ENCODE measurements at regions not wholly inside any gene's neighbourhood (a gene's known extent, or its start where the extent isn't known, plus 50 kb on each side); places are given as distances from the start of the nearest gene placed in this dataset.

DNA sequence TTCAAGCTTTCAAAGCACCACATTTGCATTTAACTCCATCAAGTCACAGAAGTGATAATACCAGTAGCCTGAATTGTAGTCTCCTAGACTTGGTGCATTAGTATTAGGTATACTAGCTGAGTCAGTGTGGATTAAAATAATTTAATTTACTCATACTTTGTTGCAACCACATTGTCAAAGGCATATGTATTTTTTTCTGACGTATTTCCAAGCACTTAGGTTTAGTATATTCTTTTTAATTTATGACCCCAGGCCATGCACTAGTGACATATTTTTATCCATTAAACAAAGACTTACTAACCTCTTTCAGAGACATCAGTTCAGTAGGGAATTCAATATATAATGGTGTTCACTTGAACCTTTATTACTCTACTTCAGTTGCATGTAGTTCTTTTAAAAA lies 1894.5 kb downstream of the NCAM2 start:
- Histone ChIP-seq H3K4me1 (no peaks in the 10 kb centered on the region), H3K27ac (no peak overlapping the region), H3K4me3 (no peak overlapping the region), H3K27me3 (no peaks in the 10 kb centered on the region), H3K9me3 (no peaks in the 10 kb centered on the region), H3K36me3 (no peaks in the 10 kb centered on the region)
- intact Hi-C loops (cut with DNase I; ENCODE audit: low total_unique reads), result no loop called here
- no peak for DNase-seq
- TF ChIP-seq POLR2A (IDR thresholded peaks at IDR 0.05), result no peak
- TF ChIP-seq, protein P1, sequence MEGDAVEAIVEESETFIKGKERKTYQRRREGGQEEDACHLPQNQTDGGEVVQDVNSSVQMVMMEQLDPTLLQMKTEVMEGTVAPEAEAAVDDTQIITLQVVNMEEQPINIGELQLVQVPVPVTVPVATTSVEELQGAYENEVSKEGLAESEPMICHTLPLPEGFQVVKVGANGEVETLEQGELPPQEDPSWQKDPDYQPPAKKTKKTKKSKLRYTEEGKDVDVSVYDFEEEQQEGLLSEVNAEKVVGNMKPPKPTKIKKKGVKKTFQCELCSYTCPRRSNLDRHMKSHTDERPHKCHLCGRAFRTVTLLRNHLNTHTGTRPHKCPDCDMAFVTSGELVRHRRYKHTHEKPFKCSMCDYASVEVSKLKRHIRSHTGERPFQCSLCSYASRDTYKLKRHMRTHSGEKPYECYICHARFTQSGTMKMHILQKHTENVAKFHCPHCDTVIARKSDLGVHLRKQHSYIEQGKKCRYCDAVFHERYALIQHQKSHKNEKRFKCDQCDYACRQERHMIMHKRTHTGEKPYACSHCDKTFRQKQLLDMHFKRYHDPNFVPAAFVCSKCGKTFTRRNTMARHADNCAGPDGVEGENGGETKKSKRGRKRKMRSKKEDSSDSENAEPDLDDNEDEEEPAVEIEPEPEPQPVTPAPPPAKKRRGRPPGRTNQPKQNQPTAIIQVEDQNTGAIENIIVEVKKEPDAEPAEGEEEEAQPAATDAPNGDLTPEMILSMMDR (IDR thresholded peaks at IDR 0.05), result no peak

DNA sequence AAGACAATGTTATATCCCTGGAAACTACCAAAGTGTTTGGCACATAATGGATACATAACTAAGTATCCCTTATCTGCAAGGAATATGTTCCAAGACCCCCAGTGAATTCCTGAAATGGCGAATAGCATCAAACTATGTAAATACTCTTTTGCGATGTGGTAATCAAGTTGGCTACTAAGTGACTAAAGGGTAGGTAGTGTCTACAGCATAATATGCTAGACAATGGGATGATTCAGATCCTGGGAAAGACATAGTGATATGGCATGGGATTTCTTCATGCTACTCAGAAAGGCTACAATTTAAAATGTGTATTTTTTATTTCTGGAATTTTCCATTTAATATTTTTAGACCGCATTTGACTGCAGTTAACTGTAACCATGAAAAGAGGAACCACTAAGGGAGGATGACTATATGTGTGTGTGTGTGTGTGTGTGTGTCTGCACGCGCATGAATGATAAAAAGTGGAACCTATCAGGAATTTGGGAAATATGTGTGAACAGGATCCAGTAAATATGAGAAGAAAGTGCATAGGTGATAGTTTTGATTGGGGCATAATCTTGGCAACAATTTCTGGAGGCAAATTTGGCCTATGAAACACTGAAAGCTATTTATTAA lies 1899.9 kb downstream of the NCAM2 start:
- Histone ChIP-seq H3K27ac (no peak overlapping the region), H3K27me3 (no peaks in the 10 kb centered on the region), H3K9me3 (no peaks in the 10 kb centered on the region), H3K36me3 (no peaks in the 10 kb centered on the region), H3K4me1 (no peaks in the 10 kb centered on the region), H3K4me3 (no peak overlapping the region)
- no peak for DNase-seq
- no peak for TF ChIP-seq POLR2A (IDR thresholded peaks at IDR 0.05)
- TF ChIP-seq, protein P1 (IDR thresholded peaks at IDR 0.05), result no peak
- intact Hi-C loops (cut with DNase I; ENCODE audit: low total_unique reads), result no loop called here

DNA sequence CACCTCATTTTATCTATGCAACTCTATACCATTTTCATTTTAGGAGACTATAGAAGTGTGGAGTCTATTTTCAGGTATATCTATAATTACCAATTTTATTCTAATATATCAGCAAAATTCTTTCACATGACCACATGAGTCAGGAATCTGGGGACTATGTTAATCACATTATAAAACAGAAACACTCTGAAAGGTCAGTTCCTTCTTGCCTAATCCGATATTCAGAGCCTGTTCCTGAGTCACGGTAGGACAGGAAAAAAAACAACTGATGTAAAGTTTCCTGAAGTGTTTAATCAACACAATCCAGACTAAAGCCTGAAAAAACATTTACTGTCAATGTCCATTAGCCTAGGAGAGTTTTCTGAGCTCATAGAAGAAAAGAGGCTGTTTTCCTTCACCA lies 1902.3 kb downstream of the NCAM2 start:
- no peak for DNase-seq
- H3K27ac ChIP-seq, result no peak overlapping the region
- H3K27me3 ChIP-seq, result no peaks in the 10 kb centered on the region
- intact Hi-C loops (cut with DNase I; ENCODE audit: low total_unique reads), result no loop called here
- TF ChIP-seq, protein P1 (IDR thresholded peaks at IDR 0.05), result no peak
- TF ChIP-seq POLR2A (IDR thresholded peaks at IDR 0.05), result no peak
- H3K36me3 ChIP-seq, result no peaks in the 10 kb centered on the region
- no peaks in the 10 kb centered on the region for H3K4me1 ChIP-seq
- H3K9me3 ChIP-seq, result no peaks in the 10 kb centered on the region
- no peak overlapping the region for H3K4me3 ChIP-seq

DNA sequence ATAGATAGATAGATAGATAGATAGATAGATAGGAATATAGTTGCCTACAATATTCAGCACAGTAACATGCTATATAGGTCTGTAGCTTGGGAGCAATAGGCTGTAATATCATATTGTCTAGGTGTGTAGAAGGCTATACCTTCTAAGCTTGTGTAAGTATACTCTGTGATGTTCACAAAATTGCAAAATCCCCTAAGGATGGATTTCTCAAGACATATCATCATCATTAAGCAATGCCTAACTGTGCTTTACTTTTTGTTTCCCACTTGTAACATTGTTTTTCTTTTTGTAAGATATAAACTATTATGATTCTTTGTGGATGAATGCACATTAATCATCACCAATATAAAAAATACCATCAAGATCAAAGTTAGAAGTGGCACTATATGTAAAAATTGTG lies 1905.6 kb downstream of the NCAM2 start:
- Histone ChIP-seq H3K4me1 (no peaks in the 10 kb centered on the region), H3K27me3 (no peaks in the 10 kb centered on the region), H3K4me3 (no peak overlapping the region), H3K36me3 (no peaks in the 10 kb centered on the region), H3K9me3 (no peaks in the 10 kb centered on the region), H3K27ac (no peak overlapping the region)
- TF ChIP-seq POLR2A (IDR thresholded peaks at IDR 0.05), result no peak
- TF ChIP-seq, protein P1 (IDR thresholded peaks at IDR 0.05), result no peak
- intact Hi-C loops (cut with DNase I; ENCODE audit: low total_unique reads), result no loop called here
- no peak for DNase-seq

DNA sequence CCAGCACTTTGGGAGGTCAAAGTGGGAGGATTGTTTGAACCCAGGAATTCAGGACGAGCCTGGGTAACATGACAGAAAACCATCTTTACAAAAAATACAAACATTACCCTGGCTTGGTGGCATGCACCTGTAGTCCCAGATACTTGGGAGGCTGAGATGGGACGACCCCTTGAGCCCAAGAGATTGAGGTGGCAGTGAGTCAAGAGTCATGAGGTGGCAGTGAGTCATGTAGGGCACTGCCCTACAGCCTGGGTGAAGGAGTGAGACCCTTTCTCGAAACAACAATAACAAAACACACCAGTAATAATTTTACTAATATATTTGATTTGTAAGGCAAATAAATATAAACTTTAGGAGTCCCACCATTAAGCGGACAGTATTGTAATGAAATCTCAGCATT lies 1906.2 kb downstream of the NCAM2 start:
- intact Hi-C loops (cut with DNase I; ENCODE audit: low total_unique reads), result no loop called here
- Histone ChIP-seq H3K27me3 (no peaks in the 10 kb centered on the region), H3K4me3 (no peak overlapping the region), H3K27ac (no peak overlapping the region), H3K9me3 (no peaks in the 10 kb centered on the region), H3K36me3 (no peaks in the 10 kb centered on the region), H3K4me1 (no peaks in the 10 kb centered on the region)
- DNase-seq, result no peak
- TF ChIP-seq, protein P1 (IDR thresholded peaks at IDR 0.05), result no peak
- no peak for TF ChIP-seq POLR2A (IDR thresholded peaks at IDR 0.05)

All from uterus (tissue), 3 donors.